GM20431 (cell line): ENCODE measurements at regions not wholly inside any gene's neighbourhood (a gene's known extent, or its start where the extent isn't known, plus 50 kb on each side); places are given as distances from the start of the nearest gene placed in this dataset.

ENCODE experiments used
- in situ Hi-C: fragments of 300-500 bp; cut with MseI, MboI; formaldehyde crosslinking; loops from one replicate; pipeline ENCODE4 v1.15.0; 2020; ENCODE audit warnings: low sequenced_read_pairs; ENCODE audit not compliant: unreplicated experiment

GRCh38 chr4:127574643-127575042, 58.1 kb upstream of the INTU start:
- in situ Hi-C loops, result no loop called here

GRCh38 chr4:127575888-127576287, 56.9 kb upstream of the INTU start:
- in situ Hi-C loops, result no loop called here

DNA sequence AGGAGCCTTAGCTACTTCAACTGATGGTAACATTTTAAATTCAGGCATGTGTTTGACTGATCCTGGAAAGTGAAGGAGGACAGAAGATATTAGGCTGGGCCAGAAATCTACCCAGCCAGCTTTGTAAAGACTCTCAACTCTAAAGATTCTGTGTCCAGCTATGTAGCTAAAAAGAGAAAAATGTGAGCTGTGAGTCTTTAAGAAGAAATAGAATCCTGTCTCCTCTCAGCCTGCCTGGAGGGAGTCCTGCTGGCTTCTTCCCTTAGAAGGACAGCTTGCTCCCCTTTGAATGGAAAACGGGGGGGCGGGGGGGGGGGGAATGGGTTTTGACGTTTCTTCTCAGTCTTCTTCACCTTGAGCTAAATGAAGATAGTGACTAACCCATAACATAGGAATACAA, 54.3 kb upstream of the INTU start:
- in situ Hi-C loops, result no loop called here

- in situ Hi-C loops, result no loop called here
Measured at GRCh38 chr4:127578967-127579366, 53.8 kb upstream of the INTU start.

DNA sequence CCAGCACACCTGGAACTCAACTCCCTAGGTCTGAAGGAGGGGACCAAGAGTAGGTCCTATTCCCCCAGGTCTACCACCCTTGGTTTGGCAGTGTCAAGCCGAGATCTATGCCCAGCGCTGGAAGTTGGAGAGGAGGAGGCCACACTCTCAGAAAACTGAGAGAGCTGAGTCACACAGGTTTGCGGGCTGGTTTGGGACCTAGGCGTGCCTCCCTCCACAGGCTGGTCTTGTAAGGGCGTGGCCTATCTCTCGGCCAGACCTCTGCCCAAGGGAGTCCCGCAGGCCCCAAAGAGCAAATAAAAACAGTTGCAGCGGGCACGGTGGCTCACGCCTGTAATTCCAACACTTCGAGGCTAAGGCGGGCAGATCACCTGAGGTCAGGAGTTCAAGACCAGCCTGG, 52.9 kb upstream of the INTU start:
- in situ Hi-C loops, result no loop called here

GRCh38 chr4:127580300-127580699, 52.5 kb upstream of the INTU start:
- in situ Hi-C loops, result no loop called here

DNA sequence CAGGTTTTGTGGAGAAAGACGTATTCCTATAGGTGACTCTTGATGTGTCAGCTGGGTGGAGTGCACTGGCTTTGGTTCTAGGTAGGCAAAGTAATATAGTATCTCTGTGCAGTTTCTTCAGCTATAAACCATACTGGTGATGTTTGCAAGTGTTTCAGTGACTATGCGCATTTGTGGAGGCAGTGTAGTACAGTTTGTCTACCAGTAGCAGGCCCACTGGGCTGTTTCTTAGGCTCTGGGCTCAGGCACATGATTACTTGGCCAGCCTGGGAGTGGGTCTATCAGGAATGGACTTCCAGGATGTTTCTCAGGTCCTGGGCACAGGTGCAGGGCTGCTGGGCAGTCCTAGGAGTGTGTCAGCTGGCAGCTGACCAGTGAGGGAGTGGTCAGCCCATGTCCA, 51.9 kb upstream of the INTU start:
- in situ Hi-C loops, result no loop called here
